Brain microvascular endothelial cell (primary cell): ENCODE measurements at regions not wholly inside any gene's neighbourhood (a gene's known extent, or its start where the extent isn't known, plus 50 kb on each side); places are given as distances from the start of the nearest gene placed in this dataset.

Experiments
- DNase-seq: peaks from one replicate; pipeline ENCODE4 v3.0.0-alpha.2; 2020
- H3K27ac ChIP-seq: fragments of 250-450 bp; sonication (Bioruptor Pico); 2 replicates; pipeline ENCODE4 v1.5.1; 2020; ENCODE audit warnings: mild to moderate bottlenecking, moderate library complexity
- H3K27me3 ChIP-seq: fragments of 250-450 bp; sonication (Bioruptor Pico); replicated peaks from 2 replicates; pipeline ENCODE4 v1.5.1; 2020; ENCODE audit warnings: mild to moderate bottlenecking
- H3K36me3 ChIP-seq: fragments of 250-450 bp; sonication (Bioruptor Pico); replicated peaks from 2 replicates; pipeline ENCODE4 v1.5.1; 2020; ENCODE audit warnings: mild to moderate bottlenecking
- H3K4me3 ChIP-seq: 2 replicates; pipeline ENCODE4 v1.5.1; 2011; ENCODE audit warnings: low read depth, mild to moderate bottlenecking, control low read depth, low read length, moderate library complexity
- in situ Hi-C: cut with HindIII; loops from 2 replicates; pipeline ENCODE4 v1.10.0; 2017; ENCODE audit warnings: low sequenced_read_pairs, low pct_ligation_motif_present
- TF ChIP-seq, protein P1 (sequence below): IDR thresholded peaks from 2 replicates; pipeline ENCODE4 v1.5.1; 2011; ENCODE audit warnings: low read depth, mild to moderate bottlenecking, moderate library complexity, low read length, control low read depth, inconsistent platforms; ENCODE audit errors: missing control alignments

DNA sequence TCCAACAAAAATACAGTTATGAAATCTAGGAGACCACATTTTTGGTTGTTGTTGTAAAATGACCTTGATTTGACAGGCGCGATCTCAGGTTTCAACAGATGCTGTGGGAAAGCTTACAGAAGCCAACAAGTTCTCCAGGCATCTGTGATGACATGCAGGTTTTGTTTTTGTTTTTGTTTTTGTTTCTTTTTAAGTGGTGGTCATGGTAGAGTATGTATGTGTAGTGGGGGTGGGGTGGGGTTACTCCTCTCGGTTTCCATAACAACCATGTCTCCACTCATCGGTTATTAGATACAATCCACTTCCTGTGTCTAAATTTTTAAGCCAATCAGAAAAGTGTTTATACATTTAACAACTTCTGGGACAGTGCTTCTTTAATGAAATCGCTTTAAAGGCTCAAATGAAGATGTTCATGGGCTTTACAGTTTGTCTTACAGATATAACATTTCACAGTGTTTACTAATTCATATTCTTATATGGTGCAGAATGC is 199.9 kb upstream of the FOXN3 start:
- Histone ChIP-seq H3K36me3 (no peaks in the 10 kb centered on the region), H3K27ac (peak overlapping the region; percentile 80), H3K4me3 (no peak overlapping the region), H3K27me3 (no peaks in the 10 kb centered on the region)
- in situ Hi-C loops: no loop called here
- TF ChIP-seq, protein P1, sequence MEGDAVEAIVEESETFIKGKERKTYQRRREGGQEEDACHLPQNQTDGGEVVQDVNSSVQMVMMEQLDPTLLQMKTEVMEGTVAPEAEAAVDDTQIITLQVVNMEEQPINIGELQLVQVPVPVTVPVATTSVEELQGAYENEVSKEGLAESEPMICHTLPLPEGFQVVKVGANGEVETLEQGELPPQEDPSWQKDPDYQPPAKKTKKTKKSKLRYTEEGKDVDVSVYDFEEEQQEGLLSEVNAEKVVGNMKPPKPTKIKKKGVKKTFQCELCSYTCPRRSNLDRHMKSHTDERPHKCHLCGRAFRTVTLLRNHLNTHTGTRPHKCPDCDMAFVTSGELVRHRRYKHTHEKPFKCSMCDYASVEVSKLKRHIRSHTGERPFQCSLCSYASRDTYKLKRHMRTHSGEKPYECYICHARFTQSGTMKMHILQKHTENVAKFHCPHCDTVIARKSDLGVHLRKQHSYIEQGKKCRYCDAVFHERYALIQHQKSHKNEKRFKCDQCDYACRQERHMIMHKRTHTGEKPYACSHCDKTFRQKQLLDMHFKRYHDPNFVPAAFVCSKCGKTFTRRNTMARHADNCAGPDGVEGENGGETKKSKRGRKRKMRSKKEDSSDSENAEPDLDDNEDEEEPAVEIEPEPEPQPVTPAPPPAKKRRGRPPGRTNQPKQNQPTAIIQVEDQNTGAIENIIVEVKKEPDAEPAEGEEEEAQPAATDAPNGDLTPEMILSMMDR: no peak
- DNase-seq: peak; percentile 45

DNA sequence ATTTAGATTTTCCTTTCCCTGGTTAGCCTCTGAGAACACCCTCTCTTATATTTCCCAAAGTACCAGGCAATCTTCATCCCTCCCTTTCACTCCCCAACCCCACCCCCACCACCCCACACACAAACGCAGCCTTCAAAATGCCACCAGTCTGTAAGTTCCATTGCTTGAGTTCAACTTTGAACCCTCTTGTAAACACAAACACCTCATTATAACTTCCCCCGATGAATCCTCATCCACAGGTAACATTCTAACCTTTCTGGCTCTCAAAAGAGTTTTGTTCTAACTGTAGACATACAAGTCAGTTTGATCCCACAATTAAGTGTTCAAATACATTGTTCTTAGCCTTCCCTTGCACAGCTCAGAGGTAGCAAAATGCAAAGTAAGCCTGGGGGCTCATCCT is 199.4 kb upstream of the FOXN3 start:
- H3K36me3 ChIP-seq: no peaks in the 10 kb centered on the region
- no peak overlapping the region for H3K4me3 ChIP-seq
- TF ChIP-seq, protein P1: no peak
- in situ Hi-C loops: no loop called here
- DNase-seq: no peak
- H3K27me3 ChIP-seq: no peaks in the 10 kb centered on the region
- H3K27ac ChIP-seq: peak overlapping the region; percentile 80

DNA sequence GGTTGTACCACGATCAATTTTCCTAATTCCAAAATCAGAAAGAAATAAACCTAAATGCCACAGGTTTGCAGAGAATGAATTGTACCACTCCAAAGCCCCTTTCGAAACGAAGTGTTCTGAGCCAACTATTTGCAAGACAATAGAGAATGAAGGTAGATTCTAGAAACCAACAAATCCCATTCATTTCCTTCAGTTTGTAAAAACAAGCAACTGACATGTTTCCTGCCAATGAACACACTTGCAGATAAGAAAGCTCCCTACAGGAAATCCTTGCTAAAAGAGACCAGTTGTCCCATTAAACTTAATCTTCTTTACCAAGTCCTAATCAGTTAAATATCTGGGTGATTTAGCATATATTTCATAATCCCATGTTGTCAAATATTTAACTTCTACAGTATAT is 198.4 kb upstream of the FOXN3 start:
- no peak for DNase-seq
- Histone ChIP-seq H3K27me3 (no peaks in the 10 kb centered on the region), H3K36me3 (no peaks in the 10 kb centered on the region), H3K27ac (no peak overlapping the region), H3K4me3 (no peak overlapping the region)
- in situ Hi-C loops: no loop called here
- TF ChIP-seq, protein P1: no peak

DNA sequence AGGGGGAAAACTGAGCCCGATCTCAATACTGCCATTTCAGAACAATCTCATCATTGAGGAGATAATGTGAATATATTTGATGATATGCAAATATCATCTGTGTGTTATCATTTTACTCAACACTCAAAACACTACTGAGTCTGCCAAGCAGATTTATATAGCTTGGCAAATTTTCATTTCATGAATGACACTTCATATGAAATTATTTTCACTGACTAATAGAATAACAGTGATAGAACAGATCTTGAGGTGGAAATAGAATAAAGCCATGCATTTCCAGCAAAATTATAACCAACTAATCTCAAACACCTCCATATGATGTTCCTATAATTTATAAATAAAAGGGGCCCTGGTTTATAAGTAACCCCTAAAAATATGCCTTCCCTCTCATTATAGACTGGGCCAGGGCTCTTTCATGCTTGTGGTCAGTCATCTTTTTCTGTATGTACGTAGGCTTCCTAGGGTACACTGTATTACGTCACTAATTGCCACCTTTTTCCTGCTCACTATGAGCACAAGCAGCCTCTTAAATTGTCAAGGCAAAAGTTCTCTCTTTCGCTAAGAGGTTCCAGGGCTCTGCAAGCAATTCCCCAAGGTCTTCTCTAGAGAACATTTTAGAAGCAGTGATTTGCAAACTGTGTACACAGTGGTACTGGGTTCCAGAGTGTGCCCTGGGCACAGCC is 197.1 kb upstream of the FOXN3 start:
- in situ Hi-C loops: no loop called here
- H3K36me3 ChIP-seq: no peaks in the 10 kb centered on the region
- DNase-seq: no peak
- H3K27me3 ChIP-seq: no peaks in the 10 kb centered on the region
- no peak overlapping the region for H3K4me3 ChIP-seq
- no peak overlapping the region for H3K27ac ChIP-seq
- TF ChIP-seq, protein P1: no peak

DNA sequence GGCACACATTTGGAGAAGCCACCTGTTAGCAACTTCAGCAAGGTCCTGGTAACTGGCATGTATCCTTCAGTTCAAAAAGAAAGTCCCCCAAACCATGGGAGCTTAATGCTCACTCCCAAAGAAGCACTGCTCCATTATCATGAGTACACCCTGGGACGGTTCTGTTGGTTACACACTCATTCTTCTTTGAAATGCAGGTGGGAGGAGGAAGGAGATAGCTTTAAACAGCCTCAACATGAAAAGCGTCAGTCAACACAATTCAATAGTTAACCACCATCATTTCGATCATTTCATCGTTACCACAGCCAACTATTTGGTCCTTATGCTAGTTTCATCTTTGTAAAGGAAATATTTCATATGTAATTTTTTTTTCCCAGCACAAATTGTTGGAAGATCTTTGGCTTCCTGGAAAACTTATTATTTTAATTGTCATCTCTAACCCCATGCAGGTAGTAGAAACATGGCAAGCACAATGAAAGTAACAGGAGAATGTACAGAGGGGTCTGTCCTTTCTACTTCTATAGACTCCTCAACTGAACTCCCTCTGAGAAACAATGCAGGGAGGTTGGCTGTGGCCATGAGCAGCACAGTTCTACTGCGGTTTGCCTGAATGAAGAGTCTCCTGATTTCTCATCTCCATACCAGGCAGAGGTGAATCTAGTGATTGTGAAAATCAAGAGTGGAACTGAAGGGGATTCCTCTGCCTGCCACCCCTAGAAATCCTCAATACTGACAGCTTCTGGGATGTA is 196.4 kb upstream of the FOXN3 start:
- H3K4me3 ChIP-seq: no peak overlapping the region
- H3K27me3 ChIP-seq: no peaks in the 10 kb centered on the region
- H3K36me3 ChIP-seq: no peaks in the 10 kb centered on the region
- TF ChIP-seq, protein P1: no peak
- DNase-seq: no peak
- no peak overlapping the region for H3K27ac ChIP-seq
- in situ Hi-C loops: no loop called here
